ENCODE measurements at regions not wholly inside any gene's neighbourhood (a gene's known extent, or its start where the extent isn't known, plus 50 kb on each side); places are given as distances from the start of the nearest gene placed in this dataset.
"Not testable (repeated sequence)": the region's sequence is repeated elsewhere in the genome, so short reads cannot be mapped to it uniquely, and the experiment has no call there.

GRCh38 chr18:39241534-39241933, 1675.9 kb upstream of the CELF4 start:
- Histone ChIP-seq H3K4me3 (ENCODE audit: low read depth, low read length) (no peak overlapping the region), H3K4me1 (ENCODE audit: insufficient read depth) (no peaks in the 10 kb centered on the region), H3K36me3 (ENCODE audit: insufficient read depth) (no peaks in the 10 kb centered on the region), H3K27ac (ENCODE audit: low read depth) (no peak overlapping the region)
- 85% methylated on average over 3 of the region's 3 CpGs for WGBS
- no peak for DNase-seq (ENCODE audit: extremely low spot score)

GRCh38 chr18:39238981-39239660, 1673.5 kb upstream of the CELF4 start:
- H3K27ac ChIP-seq (ENCODE audit: low read depth), result no peak overlapping the region
- H3K4me3 ChIP-seq (ENCODE audit: low read depth, low read length), result no peak overlapping the region
- 79% methylated on average over 5 of the region's 5 CpGs for WGBS
- H3K36me3 ChIP-seq (ENCODE audit: insufficient read depth), result no peaks in the 10 kb centered on the region
- no peaks in the 10 kb centered on the region for H3K4me1 ChIP-seq (ENCODE audit: insufficient read depth)
- no peak for DNase-seq (ENCODE audit: extremely low spot score)

- 96% methylated on average over 19 of the region's 19 CpGs for WGBS
- no peaks in the 10 kb centered on the region for H3K4me1 ChIP-seq (ENCODE audit: insufficient read depth)
- H3K36me3 ChIP-seq (ENCODE audit: insufficient read depth), result no peaks in the 10 kb centered on the region
- H3K4me3 ChIP-seq (ENCODE audit: low read depth, low read length), result no peak overlapping the region
- DNase-seq (ENCODE audit: extremely low spot score), result no peak
- H3K27ac ChIP-seq (ENCODE audit: low read depth), result no peak overlapping the region
Observed at GRCh38 chr18:39235118-39235719, 1669.6 kb upstream of the CELF4 start.

GRCh38 chr18:39232937-39233336, 1667.3 kb upstream of the CELF4 start:
- H3K4me3 ChIP-seq (ENCODE audit: low read depth, low read length), result no peak overlapping the region
- no peak for DNase-seq (ENCODE audit: extremely low spot score)
- WGBS, result 92% methylated on average over 8 of the region's 8 CpGs
- H3K36me3 ChIP-seq (ENCODE audit: insufficient read depth), result no peaks in the 10 kb centered on the region
- H3K27ac ChIP-seq (ENCODE audit: low read depth), result no peak overlapping the region
- no peaks in the 10 kb centered on the region for H3K4me1 ChIP-seq (ENCODE audit: insufficient read depth)

- no peak for DNase-seq (ENCODE audit: extremely low spot score)
- Histone ChIP-seq H3K4me1 (ENCODE audit: insufficient read depth) (no peaks in the 10 kb centered on the region), H3K36me3 (ENCODE audit: insufficient read depth) (no peaks in the 10 kb centered on the region), H3K4me3 (ENCODE audit: low read depth, low read length) (no peak overlapping the region), H3K27ac (ENCODE audit: low read depth) (no peak overlapping the region)
- WGBS, result 42% methylated on average over 2 of the region's 2 CpGs
Observed at GRCh38 chr18:39232490-39232889, 1666.9 kb upstream of the CELF4 start.

GRCh38 chr18:39230086-39230803, 1664.6 kb upstream of the CELF4 start:
- no peak for DNase-seq (ENCODE audit: extremely low spot score)
- Histone ChIP-seq H3K4me1 (ENCODE audit: insufficient read depth) (no peaks in the 10 kb centered on the region), H3K36me3 (ENCODE audit: insufficient read depth) (no peaks in the 10 kb centered on the region), H3K27ac (ENCODE audit: low read depth) (no peak overlapping the region), H3K4me3 (ENCODE audit: low read depth, low read length) (no peak overlapping the region)
- WGBS, result 54% methylated on average over 5 of the region's 5 CpGs

GRCh38 chr18:39227769-39228168, 1662.2 kb upstream of the CELF4 start:
- DNase-seq (ENCODE audit: extremely low spot score); H3K27ac ChIP-seq (ENCODE audit: low read depth); H3K36me3 ChIP-seq (ENCODE audit: insufficient read depth); H3K4me3 ChIP-seq (ENCODE audit: low read depth, low read length); H3K4me1 ChIP-seq (ENCODE audit: insufficient read depth): not testable (repeated sequence)
- WGBS, result 93% methylated on average over 2 of the region's 2 CpGs

GRCh38 chr18:39225373-39225772, 1659.8 kb upstream of the CELF4 start:
- Histone ChIP-seq H3K36me3 (ENCODE audit: insufficient read depth) (no peaks in the 10 kb centered on the region), H3K4me1 (ENCODE audit: insufficient read depth) (no peaks in the 10 kb centered on the region), H3K27ac (ENCODE audit: low read depth) (no peak overlapping the region), H3K4me3 (ENCODE audit: low read depth, low read length) (no peak overlapping the region)
- WGBS, result 79% methylated on average over 1 of the region's 1 CpG
- DNase-seq (ENCODE audit: extremely low spot score), result no peak

GRCh38 chr18:39223283-39223682, 1657.7 kb upstream of the CELF4 start:
- no peak overlapping the region for H3K4me3 ChIP-seq (ENCODE audit: low read depth, low read length)
- no peaks in the 10 kb centered on the region for H3K4me1 ChIP-seq (ENCODE audit: insufficient read depth)
- H3K36me3 ChIP-seq (ENCODE audit: insufficient read depth), result no peaks in the 10 kb centered on the region
- 95% methylated on average over 1 of the region's 1 CpG for WGBS
- H3K27ac ChIP-seq (ENCODE audit: low read depth), result no peak overlapping the region
- no peak for DNase-seq (ENCODE audit: extremely low spot score)

GRCh38 chr18:39215920-39216319, 1650.3 kb upstream of the CELF4 start:
- no peak for DNase-seq (ENCODE audit: extremely low spot score)
- Histone ChIP-seq H3K27ac (ENCODE audit: low read depth) (no peak overlapping the region), H3K4me1 (ENCODE audit: insufficient read depth) (no peaks in the 10 kb centered on the region), H3K36me3 (ENCODE audit: insufficient read depth) (no peaks in the 10 kb centered on the region), H3K4me3 (ENCODE audit: low read depth, low read length) (no peak overlapping the region)
- 84% methylated on average over 2 of the region's 2 CpGs for WGBS

GRCh38 chr18:39211461-39211860, 1645.9 kb upstream of the CELF4 start:
- Histone ChIP-seq H3K4me3 (ENCODE audit: low read depth, low read length) (no peak overlapping the region), H3K36me3 (ENCODE audit: insufficient read depth) (no peaks in the 10 kb centered on the region), H3K4me1 (ENCODE audit: insufficient read depth) (no peaks in the 10 kb centered on the region), H3K27ac (ENCODE audit: low read depth) (no peak overlapping the region)
- 95% methylated on average over 1 of the region's 1 CpG for WGBS
- DNase-seq (ENCODE audit: extremely low spot score), result no peak

- 78% methylated on average over 2 of the region's 2 CpGs for WGBS
- Histone ChIP-seq H3K36me3 (ENCODE audit: insufficient read depth) (no peaks in the 10 kb centered on the region), H3K27ac (ENCODE audit: low read depth) (no peak overlapping the region), H3K4me1 (ENCODE audit: insufficient read depth) (no peaks in the 10 kb centered on the region), H3K4me3 (ENCODE audit: low read depth, low read length) (no peak overlapping the region)
- DNase-seq (ENCODE audit: extremely low spot score), result no peak
Observed at GRCh38 chr18:39209173-39209572, 1643.6 kb upstream of the CELF4 start.

- DNase-seq (ENCODE audit: extremely low spot score), result no peak
- 83% methylated on average over 2 of the region's 2 CpGs for WGBS
- H3K4me1 ChIP-seq (ENCODE audit: insufficient read depth), result no peaks in the 10 kb centered on the region
- H3K27ac ChIP-seq (ENCODE audit: low read depth), result no peak overlapping the region
- H3K36me3 ChIP-seq (ENCODE audit: insufficient read depth), result no peaks in the 10 kb centered on the region
- no peak overlapping the region for H3K4me3 ChIP-seq (ENCODE audit: low read depth, low read length)
Observed at GRCh38 chr18:39208729-39209128, 1643.1 kb upstream of the CELF4 start.

- no peak overlapping the region for H3K4me3 ChIP-seq (ENCODE audit: low read depth, low read length)
- H3K4me1 ChIP-seq (ENCODE audit: insufficient read depth), result no peaks in the 10 kb centered on the region
- 37% methylated on average over 2 of the region's 2 CpGs for WGBS
- no peaks in the 10 kb centered on the region for H3K36me3 ChIP-seq (ENCODE audit: insufficient read depth)
- DNase-seq (ENCODE audit: extremely low spot score), result no peak
- H3K27ac ChIP-seq (ENCODE audit: low read depth), result no peak overlapping the region
Observed at GRCh38 chr18:39208190-39208589, 1642.6 kb upstream of the CELF4 start.
